Keratinocyte (primary cell): ENCODE measurements at regions not wholly inside any gene's neighbourhood (a gene's known extent, or its start where the extent isn't known, plus 50 kb on each side); places are given as distances from the start of the nearest gene placed in this dataset.

Experiments
- DNase-seq: peaks from one replicate; pipeline ENCODE4 v3.0.0-alpha.2; 2011; ENCODE audit warnings: low read depth, missing footprints, low spot score
- FAIRE-seq: peaks from 2 replicates; lab custom pipeline; 2011; peaks lifted over from hg19 to GRCh38; lab: Jason Lieb, UNC
- H2AFZ ChIP-seq: 2 replicates; pipeline ENCODE4 v1.6.0; 2012; ENCODE audit warnings: low read length, control low read depth, inconsistent platforms; ENCODE audit not compliant: control insufficient read depth
- H3K27ac ChIP-seq: 2 replicates; pipeline ENCODE4 v1.5.1; 2011; ENCODE audit warnings: low read length; ENCODE audit not compliant: control insufficient read depth, insufficient read depth
- H3K27me3 ChIP-seq: 3 replicates; pipeline ENCODE4 v1.6.0; 2011; ENCODE audit warnings: low read length; ENCODE audit not compliant: control insufficient read depth, insufficient read depth; ENCODE audit errors: extremely low read depth
- H3K36me3 ChIP-seq, 2 experiments: 2 replicates in 1 of 2; 3 replicates in 1 of 2; pipeline ENCODE4 v1.5.1; 2011; ENCODE audit warnings: low read length in 2 of 2, mild to moderate bottlenecking in 1 of 2; ENCODE audit not compliant: control insufficient read depth in 2 of 2, insufficient read depth in 2 of 2; ENCODE audit errors: extremely low read depth in 1 of 2
- H3K4me1 ChIP-seq: 3 replicates; pipeline ENCODE4 v1.5.1; 2011; ENCODE audit warnings: low read length; ENCODE audit not compliant: control insufficient read depth, insufficient read depth; ENCODE audit errors: extremely low read depth
- H3K4me2 ChIP-seq: 3 replicates; pipeline ENCODE4 v1.6.0; 2011; ENCODE audit warnings: low read depth, low read length; ENCODE audit not compliant: control insufficient read depth, insufficient read depth; ENCODE audit errors: extremely low read depth
- H3K4me3 ChIP-seq, 3 experiments: fragments of 200-600 bp in 1 of 3; sonication (generic) in 1 of 3; 2 replicates in 2 of 3; 3 replicates in 1 of 3; pipeline ENCODE4 v1.5.1; 2011 to 2016; ENCODE audit warnings: low read length in 3 of 3, mild to moderate bottlenecking in 3 of 3, control low read depth in 2 of 3, inconsistent platforms in 1 of 3, low read depth in 1 of 3, mixed read lengths in 1 of 3, mixed run types in 1 of 3, moderate library complexity in 1 of 3; ENCODE audit not compliant: control insufficient read depth in 2 of 3, insufficient read depth in 2 of 3; ENCODE audit errors: extremely low read depth in 1 of 3
- H3K79me2 ChIP-seq: 2 replicates; pipeline ENCODE4 v1.6.0; 2012; ENCODE audit warnings: low read length; ENCODE audit not compliant: control insufficient read depth, insufficient read depth
- H3K9ac ChIP-seq: 3 replicates; pipeline ENCODE4 v1.6.0; 2011; ENCODE audit warnings: low read length; ENCODE audit not compliant: control insufficient read depth, insufficient read depth; ENCODE audit errors: extremely low read depth
- H3K9me1 ChIP-seq: 3 replicates; pipeline ENCODE4 v1.6.0; 2011; ENCODE audit warnings: low read length; ENCODE audit not compliant: control insufficient read depth, insufficient read depth; ENCODE audit errors: extremely low read depth
- H3K9me3 ChIP-seq: 2 replicates; pipeline ENCODE4 v1.5.1; 2012; ENCODE audit warnings: low read depth, low read length; ENCODE audit not compliant: control insufficient read depth
- H4K20me1 ChIP-seq: 3 replicates; pipeline ENCODE4 v1.6.0; 2011; ENCODE audit warnings: low read length; ENCODE audit not compliant: control insufficient read depth, insufficient read depth; ENCODE audit errors: extremely low read depth
- EZH2 ChIP-seq: IDR thresholded peaks from one replicate; pipeline ENCODE4 v1.6.1; 2012; ENCODE audit warnings: inconsistent platforms, mild to moderate bottlenecking, low read length, moderate library complexity
- dilution Hi-C: fragments of 300-500 bp; cut with MboI; formaldehyde crosslinking; loops from one replicate; pipeline ENCODE4 v1.7.0; 2020; ENCODE audit warnings: low sequenced_read_pairs; ENCODE audit not compliant: extremely low pct_ligation_motif_present
- TF ChIP-seq, protein P1 (sequence below), 3 experiments: IDR thresholded peaks in 1 of 3; conservative IDR thresholded peaks in 1 of 3; optimal IDR thresholded peaks in 1 of 3; 2 replicates in 2 of 3; 3 replicates in 1 of 3; pipeline versions ENCODE3 to v1.5.1; 2011; ENCODE audit warnings: low read length in 3 of 3, mild to moderate bottlenecking in 3 of 3, moderate library complexity in 2 of 3, control low read depth in 1 of 3, inconsistent platforms in 1 of 3; ENCODE audit not compliant: insufficient read depth in 2 of 3; ENCODE audit errors: extremely low read depth in 1 of 3

DNA sequence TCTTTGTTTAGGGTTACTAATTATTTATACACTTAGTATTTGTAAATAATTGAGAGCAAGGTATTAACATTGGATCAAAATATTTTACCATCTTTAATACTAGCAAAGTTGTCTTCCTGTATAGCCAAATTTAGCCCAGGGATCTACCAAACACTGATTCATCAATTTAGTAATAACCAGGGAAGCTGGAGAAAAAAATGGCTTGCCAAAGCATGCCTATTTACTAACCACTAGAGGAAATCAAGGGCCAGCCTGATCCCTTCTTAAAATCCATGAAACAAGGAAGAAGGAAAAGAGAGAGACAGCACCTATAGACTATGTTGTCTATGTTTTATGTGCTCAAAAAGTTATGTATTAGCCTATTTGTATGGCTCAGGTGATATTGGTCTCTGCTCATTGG lies 450.3 kb upstream of the GJE1 start:
- no peak for FAIRE-seq
- dilution Hi-C loops, result loop anchor here (25.0 kb wide), 1 partner anchor 430 kb away; no protein-coding TSS in a partner anchor
- Histone ChIP-seq H4K20me1 (no peaks in the 10 kb centered on the region), H3K27ac (no peak overlapping the region), H3K4me2 (no peak overlapping the region), H3K36me3 (no peaks in the 10 kb centered on the region), H2AFZ (peak overlapping the region; percentile 5), H3K27me3 (no peaks in the 10 kb centered on the region), H3K9me3 (no peaks in the 10 kb centered on the region), H3K4me3 (no peak overlapping the region), H3K9ac (no peak overlapping the region), H3K9me1 (no peaks in the 10 kb centered on the region), H3K4me1 (no peaks in the 10 kb centered on the region), H3K79me2 (no peaks in the 10 kb centered on the region)
- DNase-seq, result no peak
- TF ChIP-seq, protein P1, sequence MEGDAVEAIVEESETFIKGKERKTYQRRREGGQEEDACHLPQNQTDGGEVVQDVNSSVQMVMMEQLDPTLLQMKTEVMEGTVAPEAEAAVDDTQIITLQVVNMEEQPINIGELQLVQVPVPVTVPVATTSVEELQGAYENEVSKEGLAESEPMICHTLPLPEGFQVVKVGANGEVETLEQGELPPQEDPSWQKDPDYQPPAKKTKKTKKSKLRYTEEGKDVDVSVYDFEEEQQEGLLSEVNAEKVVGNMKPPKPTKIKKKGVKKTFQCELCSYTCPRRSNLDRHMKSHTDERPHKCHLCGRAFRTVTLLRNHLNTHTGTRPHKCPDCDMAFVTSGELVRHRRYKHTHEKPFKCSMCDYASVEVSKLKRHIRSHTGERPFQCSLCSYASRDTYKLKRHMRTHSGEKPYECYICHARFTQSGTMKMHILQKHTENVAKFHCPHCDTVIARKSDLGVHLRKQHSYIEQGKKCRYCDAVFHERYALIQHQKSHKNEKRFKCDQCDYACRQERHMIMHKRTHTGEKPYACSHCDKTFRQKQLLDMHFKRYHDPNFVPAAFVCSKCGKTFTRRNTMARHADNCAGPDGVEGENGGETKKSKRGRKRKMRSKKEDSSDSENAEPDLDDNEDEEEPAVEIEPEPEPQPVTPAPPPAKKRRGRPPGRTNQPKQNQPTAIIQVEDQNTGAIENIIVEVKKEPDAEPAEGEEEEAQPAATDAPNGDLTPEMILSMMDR (optimal IDR thresholded peaks at IDR 0.05 in 1 of 3, IDR thresholded peaks at IDR 0.05 in 1 of 3, conservative IDR thresholded peaks at IDR 0.05 in 1 of 3; ENCODE audit: extremely low read depth in 1 of 3, insufficient read depth in 2 of 3, low read length in 3 of 3), result peak in 1 of 3 experiments; percentile 33
- no peak for TF ChIP-seq EZH2

DNA sequence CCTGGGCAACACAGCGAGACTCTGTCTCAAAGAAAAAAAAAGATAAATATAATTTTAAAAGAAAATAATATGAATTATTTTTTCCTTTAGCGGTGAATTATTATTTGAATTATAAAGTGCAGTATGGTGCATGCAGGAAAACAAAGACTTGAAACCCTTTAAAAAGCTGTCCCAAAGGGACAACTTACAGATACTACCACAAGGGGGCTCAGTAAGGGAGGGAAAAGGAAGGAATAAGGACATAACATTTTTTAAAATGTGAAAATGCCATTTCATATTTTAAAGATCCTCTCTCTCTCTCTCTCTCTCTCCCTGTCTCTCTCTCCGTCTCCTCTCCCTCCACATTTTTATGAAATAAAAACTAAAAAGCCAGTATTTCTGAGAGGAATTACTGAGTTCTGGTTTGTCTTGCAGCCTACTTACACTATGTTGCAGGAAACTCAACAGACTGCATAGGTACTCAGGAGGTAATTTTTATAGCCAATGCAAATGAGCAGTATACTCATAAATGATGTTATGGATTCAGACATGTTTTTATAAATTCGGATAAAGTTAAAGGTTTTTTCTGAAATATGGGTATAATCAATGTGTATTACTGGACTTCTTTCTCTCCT lies 455.0 kb upstream of the GJE1 start:
- H4K20me1 ChIP-seq, result no peaks in the 10 kb centered on the region
- H3K27ac ChIP-seq, result no peak overlapping the region
- no peaks in the 10 kb centered on the region for H3K27me3 ChIP-seq
- TF ChIP-seq, protein P1 (optimal IDR thresholded peaks at IDR 0.05 in 1 of 3, IDR thresholded peaks at IDR 0.05 in 1 of 3, conservative IDR thresholded peaks at IDR 0.05 in 1 of 3; ENCODE audit: extremely low read depth in 1 of 3, insufficient read depth in 2 of 3, low read length in 3 of 3), result peak in 2 of 3 experiments; percentile 43 to 55
- no peak for TF ChIP-seq EZH2
- H3K9me3 ChIP-seq, result no peaks in the 10 kb centered on the region
- FAIRE-seq (no peak), DNase-seq (no peak)
- no peaks in the 10 kb centered on the region for H3K4me1 ChIP-seq
- H3K9me1 ChIP-seq, result no peaks in the 10 kb centered on the region
- H3K4me2 ChIP-seq, result no peak overlapping the region
- H3K4me3 ChIP-seq, result no peak overlapping the region
- dilution Hi-C loops, result loop anchor here (25.0 kb wide), 1 partner anchor 435 kb away; no protein-coding TSS in a partner anchor
- no peaks in the 10 kb centered on the region for H3K79me2 ChIP-seq
- H2AFZ ChIP-seq, result no peak overlapping the region
- no peaks in the 10 kb centered on the region for H3K36me3 ChIP-seq
- no peak overlapping the region for H3K9ac ChIP-seq
